HCT116 (cell line): ENCODE measurements at regions not wholly inside any gene's neighbourhood (a gene's known extent, or its start where the extent isn't known, plus 50 kb on each side); places are given as distances from the start of the nearest gene placed in this dataset.

ENCODE experiments used
- ATAC-seq: fragments of 200-7000 bp; cut with Tn5 transposase; 2 replicates; pipeline ENCODE4 v1.9.1; 2020; ENCODE audit warnings: mild to moderate bottlenecking, moderate library complexity
- BruUV-seq: library from RNA; stranded (reverse); fragments of 400-500 nt; replicated peaks from 2 replicates; lab custom pipeline; 2021; lab: Mats Ljungman, UMichigan
- CTCF ChIA-PET: fragments of 300-600 bp; sonication (Branson Sonifier 250); formaldehyde crosslinking; loops from one replicate; lab custom pipeline; 2021; ENCODE audit warnings: antibody characterized with exemption; lab: Charles Lee
- POLR2A ChIA-PET: fragments of 300-600, 350-600 bp; sonication (Branson Sonifier 250); formaldehyde crosslinking; loops from one replicate; lab custom pipeline; 2021; ENCODE audit warnings: antibody characterized with exemption; lab: Charles Lee
- RAD21 ChIA-PET, 2 experiments: fragments of 300-600 bp; sonication (Branson Sonifier 250); formaldehyde crosslinking; loops; one replicate each; lab custom pipeline; 2023; ENCODE audit warnings: low total read pairs in 2 of 2; ENCODE audit not compliant: uncharacterized antibody in 2 of 2, unreplicated experiment in 2 of 2, low non-redundant PET in 1 of 2; lab: Charles Lee
- DNase-seq: peaks from one replicate; pipeline ENCODE4 v3.0.0-alpha.2; 2010; ENCODE audit warnings: low read depth, low spot score
- H2AFZ ChIP-seq: fragments of 200-600 bp; shearing (Covaris generic), sonication (generic); 2 replicates; pipeline ENCODE4 v1.6.1; 2017; ENCODE audit warnings: low read depth, mixed run types, mixed read lengths, antibody characterized with exemption, low read length; ENCODE audit not compliant: poor library complexity, severe bottlenecking
- H3K27ac ChIP-seq: 2 replicates; pipeline ENCODE4 v1.5.1; 2012; ENCODE audit warnings: low read depth, low read length
- H3K27me3 ChIP-seq: fragments of 200-600 bp; sonication (generic); 2 replicates; pipeline ENCODE4 v1.6.1; 2016; ENCODE audit warnings: mixed run types, low read length, mixed read lengths; ENCODE audit not compliant: insufficient read depth
- H3K36me3 ChIP-seq, 2 experiments: fragments of 200-500 bp in 1 of 2; fragments of 200-600 bp in 1 of 2; sonication (Bioruptor generic) in 1 of 2; sonication (generic) in 1 of 2; 2 replicates each; pipeline versions ENCODE4 v1.5.1 to v1.6.1; 2014 to 2016; ENCODE audit warnings: low read length in 2 of 2, inconsistent platforms in 1 of 2, mixed read lengths in 1 of 2, mixed run types in 1 of 2; ENCODE audit not compliant: insufficient read depth in 2 of 2, control insufficient read depth in 1 of 2
- H3K4me1 ChIP-seq, 2 experiments: fragments of 200-600 bp in 1 of 2; sonication (generic) in 1 of 2; 2 replicates each; pipeline versions ENCODE4 v1.5.1 to v1.6.1; 2012 to 2017; ENCODE audit warnings: low read length in 2 of 2, inconsistent platforms in 1 of 2, mild to moderate bottlenecking in 1 of 2, mixed read lengths in 1 of 2, mixed run types in 1 of 2, moderate library complexity in 1 of 2; ENCODE audit not compliant: insufficient read depth in 2 of 2, control insufficient read depth in 1 of 2
- H3K4me2 ChIP-seq: fragments of 200-600 bp; sonication (generic); 2 replicates; pipeline ENCODE4 v1.6.1; 2017; ENCODE audit warnings: mixed run types, low read length, mixed read lengths
- H3K4me3 ChIP-seq, 2 experiments: fragments of 200-600 bp in 1 of 2; sonication (generic) in 1 of 2; replicated peaks in 1 of 2; 2 replicates each; pipeline ENCODE4 v1.5.1; 2011 to 2016; ENCODE audit warnings: low read length in 2 of 2, control low read depth in 1 of 2, low read depth in 1 of 2, mild to moderate bottlenecking in 1 of 2, mixed read lengths in 1 of 2, mixed run types in 1 of 2
- H3K79me2 ChIP-seq: fragments of 200-600 bp; sonication (generic); 2 replicates; pipeline ENCODE4 v1.6.1; 2017; ENCODE audit warnings: mild to moderate bottlenecking, mixed run types, low read length, moderate library complexity, mixed read lengths; ENCODE audit not compliant: insufficient read depth
- H3K9ac ChIP-seq: fragments of 200-600 bp; sonication (generic); 2 replicates; pipeline ENCODE4 v1.6.1; 2016; ENCODE audit warnings: low read length, mixed read lengths
- H3K9me2 ChIP-seq: fragments of 200-600 bp; sonication (generic), shearing (Covaris generic); 2 replicates; pipeline ENCODE4 v1.6.1; 2017; ENCODE audit warnings: mixed run types, mild to moderate bottlenecking, moderate library complexity; ENCODE audit not compliant: insufficient read depth
- H3K9me3 ChIP-seq, 2 experiments: fragments of 200-500 bp in 1 of 2; fragments of 200-600 bp in 1 of 2; sonication (Bioruptor generic) in 1 of 2; sonication (generic) in 1 of 2; 2 replicates each; pipeline ENCODE4 v1.6.1; 2014 to 2017; ENCODE audit warnings: low read length in 2 of 2, mixed read lengths in 2 of 2, inconsistent platforms in 1 of 2, low read depth in 1 of 2, mild to moderate bottlenecking in 1 of 2, mixed run types in 1 of 2, moderate library complexity in 1 of 2; ENCODE audit not compliant: control insufficient read depth in 1 of 2, insufficient read depth in 1 of 2
- H4K20me1 ChIP-seq: fragments of 200-600 bp; sonication (generic), shearing (Covaris generic); 2 replicates; pipeline ENCODE4 v1.6.1; 2017; ENCODE audit warnings: mixed run types, mild to moderate bottlenecking, moderate library complexity; ENCODE audit not compliant: insufficient read depth
- CBX3 ChIP-seq: IDR thresholded peaks from 2 replicates; pipeline ENCODE4 v1.6.1; 2012; ENCODE audit warnings: low read depth
- CEBPB ChIP-seq: IDR thresholded peaks from 2 replicates; pipeline ENCODE4 v1.6.1; 2012; ENCODE audit warnings: low read depth
- EZH2 ChIP-seq: fragments of 200-600 bp; sonication (generic); IDR thresholded peaks from 2 replicates; pipeline ENCODE4 v1.6.1; 2017; ENCODE audit warnings: antibody characterized with exemption, mixed run types
- FOSL1 ChIP-seq: IDR thresholded peaks from 2 replicates; pipeline ENCODE4 v1.6.1; 2012; ENCODE audit warnings: low read depth
- JUND ChIP-seq: IDR thresholded peaks from 2 replicates; pipeline ENCODE4 v1.6.1; 2012
- POLR2A ChIP-seq: IDR thresholded peaks from 2 replicates; pipeline ENCODE4 v1.7.0; 2011; ENCODE audit warnings: borderline replicate concordance; ENCODE audit not compliant: insufficient read depth, insufficient read length; ENCODE audit errors: extremely low read depth
- SIN3A ChIP-seq: IDR thresholded peaks from 2 replicates; pipeline ENCODE4 v1.6.1; 2012; ENCODE audit warnings: low read depth
- SP1 ChIP-seq: IDR thresholded peaks from 2 replicates; pipeline ENCODE4 v1.6.1; 2012; ENCODE audit warnings: low read depth
- SRF ChIP-seq: IDR thresholded peaks from 2 replicates; pipeline ENCODE4 v1.6.1; 2012; ENCODE audit warnings: low read depth
- TCF7L2 ChIP-seq: IDR thresholded peaks from 2 replicates; pipeline ENCODE4 v1.7.0; 2011; ENCODE audit warnings: borderline replicate concordance, inconsistent platforms; ENCODE audit not compliant: insufficient read depth, insufficient read length; ENCODE audit errors: extremely low read depth
- YY1 ChIP-seq: IDR thresholded peaks from 2 replicates; pipeline ENCODE4 v1.6.1; 2011; ENCODE audit warnings: low read length, low read depth, moderate library complexity, mild to moderate bottlenecking; ENCODE audit not compliant: insufficient replicate concordance; ENCODE audit errors: extremely low read depth
- ZFX ChIP-seq: fragments of 450-650 bp; IDR thresholded peaks from 2 replicates; pipeline ENCODE4 v1.6.1; 2017
- ZNF274 ChIP-seq: fragments of 200-500 bp; sonication (Bioruptor generic); IDR thresholded peaks from 2 replicates; pipeline ENCODE4 v1.6.1; 2014; ENCODE audit warnings: mild to moderate bottlenecking, low read depth, low read length, inconsistent platforms
- intact Hi-C: fragments of 100-400 bp; cut with micrococcal nuclease; formaldehyde crosslinking; loops from 2 replicates; pipeline ENCODE4 v1.10.0; 2022
- TF ChIP-seq, protein P1 (sequence below): IDR thresholded peaks from 2 replicates; pipeline ENCODE4 v1.6.1; 2012
- TF ChIP-seq, protein P2 (sequence below): IDR thresholded peaks from 2 replicates; pipeline ENCODE4 v1.6.1; 2012; ENCODE audit warnings: low read depth
- TF ChIP-seq, protein P3 (sequence below): IDR thresholded peaks from 2 replicates; pipeline ENCODE4 v1.6.1; 2011; ENCODE audit warnings: mild to moderate bottlenecking, low read length, moderate library complexity; ENCODE audit not compliant: insufficient replicate concordance; ENCODE audit errors: extremely low read depth

GRCh38 chr6:91704531-91704930 lies 1117.7 kb upstream of the MAP3K7 start:
- no peak overlapping the region for H3K4me2 ChIP-seq
- H3K4me1 ChIP-seq = no peaks in the 10 kb centered on the region
- TF ChIP-seq, protein P1, sequence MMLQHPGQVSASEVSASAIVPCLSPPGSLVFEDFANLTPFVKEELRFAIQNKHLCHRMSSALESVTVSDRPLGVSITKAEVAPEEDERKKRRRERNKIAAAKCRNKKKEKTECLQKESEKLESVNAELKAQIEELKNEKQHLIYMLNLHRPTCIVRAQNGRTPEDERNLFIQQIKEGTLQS = no peak
- no peak for TF ChIP-seq ZNF274
- no peak for TF ChIP-seq TCF7L2
- no peak for TF ChIP-seq FOSL1
- no peak for TF ChIP-seq SRF
- TF ChIP-seq POLR2A = no peak
- TF ChIP-seq JUND = no peak
- no peak for TF ChIP-seq CBX3
- TF ChIP-seq, protein P2, sequence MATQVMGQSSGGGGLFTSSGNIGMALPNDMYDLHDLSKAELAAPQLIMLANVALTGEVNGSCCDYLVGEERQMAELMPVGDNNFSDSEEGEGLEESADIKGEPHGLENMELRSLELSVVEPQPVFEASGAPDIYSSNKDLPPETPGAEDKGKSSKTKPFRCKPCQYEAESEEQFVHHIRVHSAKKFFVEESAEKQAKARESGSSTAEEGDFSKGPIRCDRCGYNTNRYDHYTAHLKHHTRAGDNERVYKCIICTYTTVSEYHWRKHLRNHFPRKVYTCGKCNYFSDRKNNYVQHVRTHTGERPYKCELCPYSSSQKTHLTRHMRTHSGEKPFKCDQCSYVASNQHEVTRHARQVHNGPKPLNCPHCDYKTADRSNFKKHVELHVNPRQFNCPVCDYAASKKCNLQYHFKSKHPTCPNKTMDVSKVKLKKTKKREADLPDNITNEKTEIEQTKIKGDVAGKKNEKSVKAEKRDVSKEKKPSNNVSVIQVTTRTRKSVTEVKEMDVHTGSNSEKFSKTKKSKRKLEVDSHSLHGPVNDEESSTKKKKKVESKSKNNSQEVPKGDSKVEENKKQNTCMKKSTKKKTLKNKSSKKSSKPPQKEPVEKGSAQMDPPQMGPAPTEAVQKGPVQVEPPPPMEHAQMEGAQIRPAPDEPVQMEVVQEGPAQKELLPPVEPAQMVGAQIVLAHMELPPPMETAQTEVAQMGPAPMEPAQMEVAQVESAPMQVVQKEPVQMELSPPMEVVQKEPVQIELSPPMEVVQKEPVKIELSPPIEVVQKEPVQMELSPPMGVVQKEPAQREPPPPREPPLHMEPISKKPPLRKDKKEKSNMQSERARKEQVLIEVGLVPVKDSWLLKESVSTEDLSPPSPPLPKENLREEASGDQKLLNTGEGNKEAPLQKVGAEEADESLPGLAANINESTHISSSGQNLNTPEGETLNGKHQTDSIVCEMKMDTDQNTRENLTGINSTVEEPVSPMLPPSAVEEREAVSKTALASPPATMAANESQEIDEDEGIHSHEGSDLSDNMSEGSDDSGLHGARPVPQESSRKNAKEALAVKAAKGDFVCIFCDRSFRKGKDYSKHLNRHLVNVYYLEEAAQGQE = no peak
- no peak for TF ChIP-seq YY1
- TF ChIP-seq EZH2 = no peak
- no peak for TF ChIP-seq ZFX
- TF ChIP-seq SIN3A = no peak
- TF ChIP-seq SP1 = no peak
- no peak for TF ChIP-seq CEBPB
- TF ChIP-seq, protein P3, sequence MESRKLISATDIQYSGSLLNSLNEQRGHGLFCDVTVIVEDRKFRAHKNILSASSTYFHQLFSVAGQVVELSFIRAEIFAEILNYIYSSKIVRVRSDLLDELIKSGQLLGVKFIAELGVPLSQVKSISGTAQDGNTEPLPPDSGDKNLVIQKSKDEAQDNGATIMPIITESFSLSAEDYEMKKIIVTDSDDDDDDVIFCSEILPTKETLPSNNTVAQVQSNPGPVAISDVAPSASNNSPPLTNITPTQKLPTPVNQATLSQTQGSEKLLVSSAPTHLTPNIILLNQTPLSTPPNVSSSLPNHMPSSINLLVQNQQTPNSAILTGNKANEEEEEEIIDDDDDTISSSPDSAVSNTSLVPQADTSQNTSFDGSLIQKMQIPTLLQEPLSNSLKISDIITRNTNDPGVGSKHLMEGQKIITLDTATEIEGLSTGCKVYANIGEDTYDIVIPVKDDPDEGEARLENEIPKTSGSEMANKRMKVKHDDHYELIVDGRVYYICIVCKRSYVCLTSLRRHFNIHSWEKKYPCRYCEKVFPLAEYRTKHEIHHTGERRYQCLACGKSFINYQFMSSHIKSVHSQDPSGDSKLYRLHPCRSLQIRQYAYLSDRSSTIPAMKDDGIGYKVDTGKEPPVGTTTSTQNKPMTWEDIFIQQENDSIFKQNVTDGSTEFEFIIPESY = no peak
- RAD21 ChIA-PET = no interaction called here
- no peaks in the 10 kb centered on the region for H3K79me2 ChIP-seq
- intact Hi-C loops = no loop called here
- no peak for ATAC-seq
- POLR2A ChIA-PET = no interaction called here
- no TSS peak for BruUV-seq
- H3K9ac ChIP-seq = no peak overlapping the region
- no peaks in the 10 kb centered on the region for H4K20me1 ChIP-seq
- DNase-seq = no peak
- H3K27ac ChIP-seq = no peak overlapping the region
- no peaks in the 10 kb centered on the region for H3K27me3 ChIP-seq
- peaks cover 0 to 31% of the 10 kb centered on the region in 2 experiments; a peak in 2 of 4 replicates for H3K9me3 ChIP-seq
- no peaks in the 10 kb centered on the region for H3K9me2 ChIP-seq
- no peak overlapping the region for H2AFZ ChIP-seq
- no peaks in the 10 kb centered on the region for H3K36me3 ChIP-seq
- CTCF ChIA-PET = no interaction called here
- H3K4me3 ChIP-seq = no peak overlapping the region
